HuH-7 (cell line): ENCODE measurements at regions not wholly inside any gene's neighbourhood (a gene's known extent, or its start where the extent isn't known, plus 50 kb on each side); places are given as distances from the start of the nearest gene placed in this dataset.

Experiments
- DNase-seq: peaks from one replicate; pipeline ENCODE4 v3.0.0; 2011; ENCODE audit warnings: low spot score

DNA sequence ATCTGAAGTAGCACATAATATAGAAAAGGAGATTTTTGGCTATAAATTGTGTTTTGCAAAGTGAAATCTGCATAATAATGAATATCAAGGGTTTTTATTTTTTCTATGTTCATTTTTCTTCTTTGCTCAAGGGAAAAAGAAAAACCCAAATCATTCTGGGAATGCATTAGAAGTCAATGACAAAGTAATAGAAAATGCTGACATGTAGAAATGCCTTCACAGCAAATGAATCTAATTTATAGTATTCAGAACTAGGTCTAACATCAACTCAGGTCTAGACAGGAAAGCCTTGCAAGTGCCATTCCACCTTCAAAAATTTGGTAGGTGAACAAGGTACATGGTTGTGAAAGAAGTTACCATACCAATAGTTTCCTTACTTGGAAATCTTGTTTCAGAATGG, 831.5 kb upstream of the CELF4 start:
- no peak for DNase-seq

DNA sequence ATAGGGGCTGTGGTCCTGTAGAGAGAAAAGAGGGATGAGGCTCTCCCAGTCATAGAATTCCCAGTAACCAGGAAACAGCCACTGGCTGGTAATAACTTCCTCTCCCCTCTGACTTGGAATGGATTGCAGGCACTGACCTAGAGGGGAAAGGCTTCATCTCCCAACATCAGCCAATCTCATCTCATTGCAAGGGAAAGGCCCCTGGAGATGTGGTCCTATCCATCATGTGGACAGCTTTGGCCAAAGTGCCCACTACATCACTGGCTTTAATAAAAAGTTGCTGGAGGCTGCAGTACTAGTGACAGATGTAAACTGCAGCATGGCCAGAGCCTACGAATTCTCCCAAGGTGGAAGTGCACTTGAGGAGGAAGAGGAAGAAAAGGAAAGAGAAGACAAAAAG, 820.5 kb upstream of the CELF4 start:
- no peak for DNase-seq

DNA sequence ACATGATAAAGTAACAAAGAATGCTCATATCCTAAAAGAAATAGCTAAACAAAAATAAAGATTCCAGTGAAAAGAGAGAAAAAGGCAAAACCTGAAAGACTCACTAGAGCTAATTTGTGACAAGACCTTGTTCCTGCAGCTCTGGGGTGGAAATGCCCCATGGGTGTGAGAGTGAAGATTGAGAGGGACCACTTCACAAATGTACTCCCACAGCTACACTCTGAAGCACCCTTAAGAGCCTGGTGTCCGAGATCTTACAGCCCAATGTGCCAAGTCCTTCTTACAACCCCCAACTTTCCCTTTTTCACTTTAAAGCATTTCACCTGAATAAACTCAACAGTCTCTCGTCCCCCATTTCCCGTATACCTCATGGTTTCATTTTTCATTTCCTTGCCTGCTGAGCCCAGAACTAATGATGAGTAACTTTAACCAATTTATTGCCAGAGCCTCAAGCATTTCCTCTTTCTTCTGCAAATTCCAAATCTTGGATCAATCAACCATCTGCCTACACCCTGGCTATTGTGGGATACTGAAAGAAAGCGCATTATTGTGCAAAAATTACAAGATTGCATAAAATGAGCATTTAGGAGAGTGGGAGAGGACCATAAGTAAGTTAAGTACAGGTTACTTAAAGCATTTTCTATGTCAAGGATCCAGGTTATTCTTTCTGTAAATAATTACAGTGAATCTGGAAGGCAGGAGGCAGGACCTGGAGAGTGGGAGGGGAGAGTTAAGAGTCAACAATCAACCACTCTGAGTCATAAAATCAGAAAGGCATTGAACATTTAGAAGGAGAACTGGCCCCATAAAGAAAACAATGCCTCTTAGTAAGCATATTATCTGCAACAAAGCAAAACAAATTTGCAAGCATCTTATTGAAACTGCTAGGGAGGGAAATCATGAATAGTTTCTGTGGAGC, 804.4 kb upstream of the CELF4 start:
- no peak for DNase-seq

DNA sequence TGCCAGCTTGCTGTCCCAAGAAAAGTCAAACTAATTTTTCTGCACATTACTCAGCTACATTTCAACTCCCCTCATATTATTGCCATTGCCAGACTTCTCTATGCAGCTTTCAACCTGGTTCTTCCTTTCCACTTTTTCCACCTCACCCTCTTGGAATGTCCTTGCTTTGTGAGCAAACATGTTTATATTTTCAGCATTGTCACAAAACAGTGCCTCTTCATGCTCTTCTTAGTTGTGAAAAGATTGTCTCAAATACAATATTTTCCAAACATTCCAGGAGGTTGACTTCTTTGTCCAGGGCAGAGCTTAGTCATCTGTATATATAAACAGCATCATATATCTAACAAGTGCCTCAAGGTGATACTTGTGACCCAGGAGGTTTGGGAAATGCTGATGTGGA, 803.3 kb upstream of the CELF4 start:
- DNase-seq, result no peak

DNA sequence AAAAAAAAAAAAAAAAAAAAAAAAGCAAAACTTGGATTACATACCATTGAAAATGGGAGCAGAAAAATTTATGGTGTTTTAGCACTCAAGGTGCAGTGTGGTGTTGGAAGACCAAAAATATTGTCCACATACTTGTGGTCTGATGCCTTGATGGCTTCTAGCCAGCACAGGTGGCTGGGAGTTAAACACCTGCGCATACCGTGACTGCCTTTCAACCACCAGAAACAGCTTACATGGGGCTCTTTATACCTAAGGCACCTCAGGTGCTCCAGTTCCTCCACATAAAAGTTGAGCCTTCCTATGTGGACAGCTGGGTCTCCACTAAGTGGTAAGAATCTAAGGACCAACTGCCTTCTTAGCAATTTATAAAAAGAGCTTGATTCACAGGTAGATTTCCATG, 802.6 kb upstream of the CELF4 start:
- DNase-seq, result no peak

DNA sequence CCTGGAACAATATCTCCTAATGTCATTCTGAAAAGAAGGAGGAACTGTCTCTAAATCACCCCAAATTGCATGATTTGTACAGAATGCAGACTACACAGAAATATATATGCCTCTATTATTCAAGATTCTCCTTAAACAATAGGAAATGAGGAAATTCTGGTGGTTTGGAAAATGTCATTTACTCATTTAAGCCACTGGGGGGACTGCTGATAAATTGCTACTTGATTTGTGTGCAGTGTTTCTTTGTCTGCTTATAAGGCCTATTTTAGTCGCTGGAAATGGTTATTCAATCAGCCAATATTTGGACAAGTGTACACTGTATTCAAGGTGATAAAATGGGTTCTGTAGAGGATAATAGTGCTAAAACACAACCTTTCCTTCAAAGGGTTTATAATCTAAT, 801.9 kb upstream of the CELF4 start:
- no peak for DNase-seq

DNA sequence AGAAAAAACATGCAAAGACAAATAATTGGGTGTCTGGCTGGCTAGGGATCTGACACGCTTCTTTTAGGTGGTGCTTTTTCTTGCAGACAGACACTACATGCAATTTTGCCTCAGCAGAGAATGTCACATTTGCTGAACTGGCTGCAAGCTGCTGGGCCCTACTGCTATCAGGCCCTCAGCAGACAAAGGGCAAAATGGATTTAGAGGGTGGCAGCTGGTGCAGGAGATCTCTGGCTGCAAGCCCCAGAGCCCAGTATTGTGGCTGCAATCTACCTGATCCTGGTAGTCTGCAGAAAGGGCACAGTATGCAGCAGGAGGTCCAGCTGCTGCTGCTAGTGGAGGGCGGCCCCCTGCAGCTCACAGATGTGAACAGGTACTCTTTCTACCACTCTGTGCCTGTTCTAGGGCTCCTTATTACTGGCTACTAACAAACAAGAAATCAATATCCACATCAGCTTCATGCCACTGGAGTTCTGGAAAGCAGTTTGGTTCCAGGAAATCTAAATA, 796.7 kb upstream of the CELF4 start:
- no peak for DNase-seq

DNA sequence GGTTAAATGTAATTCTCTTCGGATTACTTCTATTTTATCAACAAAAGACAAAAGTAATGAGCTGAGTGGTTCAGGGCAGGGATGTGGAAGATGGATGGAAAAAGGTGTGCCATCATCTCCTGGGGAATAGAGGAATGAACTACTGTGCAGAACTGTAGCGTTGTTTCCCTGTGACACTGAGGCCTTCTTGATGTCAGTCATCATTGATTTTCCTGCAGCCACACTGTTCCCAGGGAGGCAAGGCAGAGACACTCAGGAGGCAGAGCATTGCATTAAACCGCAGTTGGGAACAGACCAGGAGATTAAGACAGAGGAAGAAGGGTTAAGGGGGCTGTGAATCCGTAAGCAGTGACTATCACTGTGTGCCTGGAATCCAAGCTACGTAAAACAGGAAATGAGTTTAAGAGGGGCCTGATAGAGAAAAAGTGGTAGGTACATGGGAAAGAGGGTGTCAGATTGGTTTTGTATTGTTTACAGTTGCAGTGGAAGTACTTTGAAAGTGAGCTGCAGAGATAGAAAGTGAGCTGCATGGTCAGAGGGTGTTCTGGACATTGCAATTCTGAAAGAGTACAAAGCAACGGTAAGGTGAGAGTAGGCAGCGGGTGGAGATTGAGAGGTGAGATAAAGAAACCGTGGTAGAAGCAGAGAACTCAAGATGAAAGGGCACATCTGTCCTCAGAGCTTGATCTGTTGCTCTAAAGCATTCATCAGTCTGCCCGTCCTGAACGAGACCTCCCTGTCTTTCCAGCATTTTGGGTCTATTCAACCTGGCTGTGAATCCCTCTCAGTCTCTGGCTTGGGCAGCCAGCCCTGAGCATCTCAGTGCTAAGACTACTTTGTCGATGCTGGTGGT, 793.4 kb upstream of the CELF4 start:
- DNase-seq, result no peak

DNA sequence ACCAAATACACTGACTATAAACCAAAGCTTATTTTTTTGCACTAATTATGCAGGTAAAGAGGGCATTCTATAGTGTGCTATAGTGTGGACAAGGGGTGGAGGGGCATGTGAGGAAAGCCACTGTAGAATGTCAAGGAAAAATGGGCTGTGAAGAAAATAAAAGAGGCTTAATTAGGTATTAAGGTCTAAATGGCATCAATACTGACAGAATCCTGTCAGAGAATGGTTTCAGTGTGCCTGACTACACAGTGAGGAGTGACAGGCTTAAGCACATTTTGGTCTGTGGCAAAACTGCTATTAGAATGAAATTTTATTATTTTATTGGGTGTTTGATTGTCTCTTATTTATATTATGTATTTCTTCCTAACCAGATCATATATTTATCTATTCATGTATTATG, 787.6 kb upstream of the CELF4 start:
- no peak for DNase-seq

DNA sequence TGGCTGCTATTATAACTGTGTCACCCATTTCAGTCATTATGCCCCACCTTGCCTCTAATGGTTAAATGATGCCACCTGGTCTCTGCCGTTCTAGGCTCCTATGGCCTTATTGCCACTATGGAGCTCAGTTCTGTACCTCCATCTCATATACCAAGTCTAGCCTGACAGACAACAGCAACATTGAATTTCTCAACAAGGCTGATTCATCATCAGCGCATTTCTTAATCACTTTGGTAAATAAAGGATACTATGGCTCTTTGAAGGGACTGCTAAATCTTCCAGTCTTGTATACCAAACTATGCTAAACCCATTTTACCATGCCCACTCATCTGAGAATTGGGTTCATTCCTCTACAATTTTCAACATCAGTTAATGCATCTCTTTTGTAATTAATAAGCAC, 784.5 kb upstream of the CELF4 start:
- no peak for DNase-seq

DNA sequence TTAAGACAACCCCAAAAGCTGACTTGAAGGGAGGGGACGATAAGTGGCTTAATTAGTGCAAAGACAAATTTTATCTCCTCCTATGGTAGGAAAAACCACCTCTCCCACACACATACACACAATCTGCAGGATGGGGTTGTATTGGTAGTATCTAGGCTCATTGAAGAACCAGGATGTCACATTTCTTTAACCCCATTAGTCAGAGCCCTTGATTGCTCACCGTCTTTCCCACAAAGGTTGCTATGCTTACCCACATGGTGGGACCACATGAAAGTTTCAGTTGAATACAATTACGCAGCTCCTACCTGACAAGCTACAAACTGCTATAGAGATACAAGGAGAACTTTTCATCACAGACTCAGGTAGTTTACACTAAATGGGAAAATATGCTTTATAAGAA, 765.0 kb upstream of the CELF4 start:
- no peak for DNase-seq

DNA sequence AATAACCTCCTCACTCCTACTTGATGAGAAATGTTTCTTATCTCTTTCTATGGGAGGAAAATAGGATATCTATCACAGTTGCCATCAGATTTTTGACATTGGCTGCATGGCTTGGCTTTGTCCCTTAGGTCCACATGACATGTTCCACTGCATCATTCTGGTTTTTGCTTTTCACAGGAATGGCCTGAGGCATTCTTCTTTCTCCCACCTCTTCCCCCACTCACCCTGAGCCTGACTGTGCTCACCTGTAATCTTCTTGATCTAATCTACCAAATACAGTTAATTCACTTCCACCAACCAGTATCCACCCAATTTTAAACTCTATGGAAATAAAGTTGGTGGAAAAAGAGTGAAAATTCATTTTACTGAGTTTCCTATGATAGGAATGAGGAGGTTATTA, 763.5 kb upstream of the CELF4 start:
- no peak for DNase-seq

DNA sequence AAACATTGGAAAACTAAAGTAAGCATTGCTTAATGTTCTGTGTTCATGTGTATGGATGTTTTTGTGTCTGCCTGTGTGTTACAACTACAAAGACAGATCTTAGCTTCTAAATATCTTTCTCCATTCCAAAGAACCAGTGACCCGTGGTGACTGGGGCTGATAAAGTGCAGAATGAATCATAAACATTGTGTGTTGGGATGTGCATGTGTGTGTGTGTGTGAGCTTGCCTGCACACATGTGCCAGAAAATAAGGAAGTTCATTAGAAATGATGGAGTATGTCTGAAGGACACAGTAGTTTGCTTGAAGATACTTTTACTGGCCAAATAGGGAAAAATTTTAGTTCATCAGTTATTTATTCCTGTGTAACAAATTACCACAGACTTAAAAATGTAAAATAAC, 756.6 kb upstream of the CELF4 start:
- DNase-seq, result no peak

DNA sequence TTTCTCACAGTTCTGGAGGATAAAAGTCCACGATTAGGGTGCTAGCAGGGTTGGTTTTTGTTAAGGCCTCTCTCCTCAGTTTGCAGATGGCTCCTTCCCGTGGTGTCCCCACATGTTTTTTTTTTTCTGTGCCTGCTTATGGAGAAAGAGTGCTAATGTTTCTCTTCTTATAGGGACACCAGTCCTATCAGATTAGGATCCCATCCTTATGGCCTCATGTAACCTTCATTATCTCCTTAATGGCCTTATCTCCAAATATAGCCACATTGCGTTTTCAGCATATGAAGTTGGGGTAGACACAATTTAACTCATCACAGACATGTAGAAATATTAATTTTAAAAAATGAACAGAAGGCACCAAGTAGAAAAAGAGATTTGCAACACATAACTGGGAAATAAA, 755.7 kb upstream of the CELF4 start:
- no peak for DNase-seq

DNA sequence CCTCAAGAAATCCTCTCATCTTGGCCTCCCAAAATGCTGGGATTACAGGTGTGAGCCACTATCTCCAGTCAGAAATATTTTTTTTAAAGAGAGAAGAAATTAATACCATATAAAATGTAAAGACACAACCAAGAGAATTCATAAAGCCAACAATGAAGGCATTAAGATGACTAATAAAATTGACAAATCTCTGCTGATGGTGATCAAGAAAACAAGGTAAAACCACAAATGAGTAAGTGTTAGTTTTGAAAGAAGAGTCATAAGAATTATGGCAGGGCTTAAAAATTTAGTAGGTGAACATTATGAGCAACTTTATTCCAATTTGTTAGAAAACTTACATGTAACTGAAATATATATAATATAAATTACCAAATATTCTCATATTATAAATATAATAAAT, 752.8 kb upstream of the CELF4 start:
- DNase-seq, result no peak

DNA sequence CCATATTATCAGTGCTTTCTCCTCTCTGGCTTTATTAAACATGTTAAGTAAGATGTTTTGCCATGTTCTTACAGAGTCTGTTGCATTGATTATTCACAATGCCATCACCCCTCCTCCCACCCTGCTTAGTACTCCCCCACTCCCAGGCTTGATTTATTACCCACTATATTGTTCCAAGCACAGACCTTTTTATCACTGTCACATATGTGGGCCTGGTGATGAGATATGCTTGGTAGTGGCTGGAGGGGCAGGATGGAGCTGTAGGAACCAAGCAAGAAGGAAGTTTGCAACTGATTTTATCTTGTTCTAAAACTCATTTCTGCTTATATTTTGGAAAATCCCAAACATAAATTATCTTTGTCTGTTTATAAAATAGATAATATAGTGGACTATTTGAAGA, 748.2 kb upstream of the CELF4 start:
- no peak for DNase-seq

DNA sequence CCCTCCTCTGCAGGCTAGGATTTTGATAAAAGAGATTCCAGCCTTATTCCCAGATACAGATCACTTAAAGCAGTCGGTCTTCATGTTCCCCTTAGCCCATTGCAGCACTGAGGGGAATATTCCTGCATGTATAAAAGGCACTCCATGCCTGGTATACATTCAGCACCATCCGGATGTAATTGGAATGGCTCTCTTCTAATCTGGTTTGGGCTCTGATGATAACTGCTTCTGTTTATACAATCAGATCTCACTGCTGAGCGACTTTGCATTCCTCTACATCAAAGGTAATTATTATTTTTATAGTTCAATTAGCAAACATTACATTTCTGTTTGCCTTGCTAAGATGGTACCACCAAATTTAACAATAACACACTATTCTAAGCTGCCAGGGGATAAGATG, 746.9 kb upstream of the CELF4 start:
- DNase-seq, result no peak

DNA sequence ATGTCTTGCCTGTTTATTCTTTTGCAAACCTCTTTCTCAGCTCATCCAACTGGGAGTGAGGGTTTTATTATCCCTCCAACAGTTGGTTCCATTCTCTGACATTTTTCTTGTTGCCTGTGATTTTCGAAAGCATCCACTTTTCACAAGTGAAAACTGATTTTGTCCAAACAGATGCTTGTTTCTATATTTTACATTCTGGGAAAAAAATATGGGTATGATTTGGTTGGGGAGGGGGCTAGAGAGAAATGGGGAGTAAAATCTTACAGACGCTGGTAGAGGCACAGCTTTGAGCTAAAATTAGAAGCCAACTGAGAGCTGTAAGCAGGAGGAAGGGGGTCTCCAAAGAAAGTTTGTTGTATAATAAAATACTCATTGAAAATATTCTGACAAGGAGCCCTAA, 745.3 kb upstream of the CELF4 start:
- DNase-seq, result no peak

DNA sequence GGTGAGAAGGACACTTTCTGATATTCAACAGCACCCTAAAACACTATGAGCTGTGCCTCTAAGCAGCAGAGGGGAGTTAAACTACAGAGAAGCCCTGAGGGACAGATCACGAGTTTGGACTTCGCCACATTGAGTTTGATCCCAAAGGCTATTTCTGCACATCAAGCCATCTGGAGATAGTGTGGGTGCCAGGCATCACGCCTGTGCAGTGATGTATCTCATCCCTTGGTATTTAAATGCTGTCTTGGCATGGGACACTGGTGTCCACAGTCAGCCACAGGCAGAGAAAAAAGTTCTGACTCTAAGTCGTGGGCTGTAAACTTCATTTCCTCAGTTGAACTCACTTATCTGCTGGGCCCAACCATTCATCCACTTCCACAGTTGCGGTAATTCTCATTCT, 742.3 kb upstream of the CELF4 start:
- DNase-seq, result no peak

DNA sequence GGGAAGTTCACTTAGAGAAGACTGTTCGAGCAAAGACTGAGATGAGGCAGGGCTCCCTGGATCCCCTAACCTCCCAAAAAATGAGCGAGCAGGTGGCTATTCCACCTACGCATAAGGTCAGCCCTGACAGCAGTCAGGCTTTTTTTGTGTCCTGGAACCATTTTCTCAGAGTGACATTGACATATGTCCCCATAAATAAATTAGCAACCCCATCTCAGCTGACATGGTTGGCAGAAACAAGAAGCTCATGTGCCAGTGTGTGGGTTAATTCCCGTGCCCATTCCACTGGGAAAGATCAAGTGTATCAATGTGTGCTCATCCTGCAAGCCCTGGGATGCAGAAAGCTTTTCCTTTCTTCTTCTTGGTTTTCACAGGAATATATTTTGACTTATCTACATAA, 740.4 kb upstream of the CELF4 start:
- no peak for DNase-seq

DNA sequence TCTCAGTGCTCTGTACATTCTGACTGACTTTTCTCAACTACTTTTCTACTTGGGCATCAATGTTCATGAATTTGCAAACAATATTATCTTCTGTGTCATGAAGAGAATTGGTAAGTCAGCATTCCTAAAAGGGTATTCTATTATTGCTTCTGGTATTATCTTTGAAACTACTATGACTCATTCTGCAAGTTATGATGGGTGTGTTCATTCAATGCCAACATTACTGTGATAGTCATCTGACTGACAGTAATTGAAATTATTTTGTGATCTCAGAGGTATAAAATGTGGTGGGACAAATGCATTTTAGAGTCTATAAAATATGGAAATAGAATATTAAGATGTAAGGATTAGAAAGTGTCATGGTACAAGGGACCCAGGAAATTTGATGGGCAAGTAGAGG, 736.0 kb upstream of the CELF4 start:
- DNase-seq, result no peak

DNA sequence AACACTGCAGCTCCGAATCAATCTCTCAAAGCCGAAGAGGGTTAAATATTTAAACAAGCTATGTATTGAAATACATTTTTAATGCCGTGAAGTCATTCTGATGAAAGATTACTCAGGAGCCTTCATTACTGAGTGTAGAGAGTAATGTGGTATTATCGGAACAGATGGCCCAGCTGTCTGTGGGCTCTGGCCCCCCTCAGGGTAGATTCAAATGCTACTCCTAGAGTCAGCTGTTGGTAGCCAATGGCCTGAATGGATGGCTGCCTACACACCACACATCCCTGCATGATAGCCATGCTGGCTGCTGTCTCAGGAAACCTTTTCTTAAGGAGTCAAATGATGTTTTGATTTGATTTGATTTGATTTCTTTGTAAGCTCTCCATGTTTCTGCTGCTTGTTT, 732.3 kb upstream of the CELF4 start:
- DNase-seq, result no peak

DNA sequence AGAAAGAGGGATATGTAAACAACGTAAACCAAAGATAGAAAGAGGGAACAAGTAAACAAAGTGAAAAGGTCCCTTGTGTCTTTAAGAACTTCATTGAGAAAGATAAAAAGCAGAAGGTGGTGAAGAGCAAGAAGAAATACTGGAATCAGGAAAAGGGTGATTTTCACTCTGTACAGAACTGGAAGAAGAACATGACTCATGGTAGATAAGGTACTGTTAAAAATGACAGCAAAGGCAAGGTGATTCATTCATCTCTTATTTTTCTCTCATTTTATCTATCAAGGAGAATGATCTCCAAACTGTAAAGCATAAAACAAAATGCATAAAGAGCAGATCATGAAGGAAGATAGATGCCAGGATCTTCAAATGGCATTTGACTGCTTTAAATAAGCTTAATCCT, 724.6 kb upstream of the CELF4 start:
- DNase-seq, result no peak
